Left lung (tissue), 4 donors: ENCODE measurements at regions not wholly inside any gene's neighbourhood (a gene's known extent, or its start where the extent isn't known, plus 50 kb on each side); places are given as distances from the start of the nearest gene placed in this dataset.
A peak's percentile ranks its signal among the peaks of the same experiment; 100 is the strongest.

Source experiments
- ATAC-seq: fragments of 200-7000 bp; cut with Tn5 transposase; one replicate; pipeline ENCODE4 v1.9.1; 2020; ENCODE audit warnings: moderate library complexity
- DNase-seq, 4 donors: peaks; one replicate each; pipeline ENCODE4 v3.0.0-alpha.2; 2013 to 2020
- H3K27ac ChIP-seq, 2 donors: fragments of 200-600 bp; sonication (generic) in 1 of 2; one replicate each; pipeline versions ENCODE4 v1.5.0 to v1.8.0; 2020 to 2021
- H3K27me3 ChIP-seq, 2 donors: fragments of 200-600 bp; sonication (generic) in 1 of 2; one replicate each; pipeline versions ENCODE4 v1.5.0 to v1.8.0; 2020 to 2021
- H3K36me3 ChIP-seq, 2 donors: fragments of 200-600 bp; sonication (generic) in 1 of 2; one replicate each; pipeline versions ENCODE4 v1.5.0 to v1.8.0; 2020 to 2021
- H3K4me1 ChIP-seq, 2 donors: fragments of 200-600 bp; one replicate each; pipeline ENCODE4 v1.8.0; 2021
- H3K4me3 ChIP-seq, 2 donors: fragments of 200-600 bp; sonication (generic) in 1 of 2; one replicate each; pipeline versions ENCODE4 v1.5.0 to v1.8.0; 2020 to 2021; ENCODE audit warnings: mild to moderate bottlenecking in 1 of 2
- H3K9me3 ChIP-seq, 2 donors: fragments of 200-600 bp; sonication (generic) in 1 of 2; one replicate each; pipeline versions ENCODE4 v1.5.0 to v1.8.0; 2020 to 2021
- CTCF ChIP-seq, 2 donors: fragments of 200-600 bp; sonication (generic) in 1 of 2; IDR thresholded peaks; one replicate each; pipeline versions ENCODE4 v1.5.0 to v1.8.0; 2021; ENCODE audit warnings: antibody characterized with exemption in 2 of 2
- intact Hi-C, 2 donors: fragments of 100-400 bp; cut with DNase I; formaldehyde crosslinking; loops; one replicate each; pipeline versions ENCODE4 v1.11.2 to v1.14.2; 2022
- donor health status: DM: no; HTN: yes; CAD: no.
- donor health status: DM: no; HTN: no; CAD: no.

GRCh38 chr5:2579126-2579525, 172.4 kb downstream of the IRX2 start:
- Histone ChIP-seq H3K27me3 (no peaks in the 10 kb centered on the region), H3K27ac (no peak overlapping the region), H3K4me1 (no peaks in the 10 kb centered on the region), H3K36me3 (no peaks in the 10 kb centered on the region), H3K4me3 (no peak overlapping the region), H3K9me3 (no peaks in the 10 kb centered on the region)
- intact Hi-C loops, result no loop called here
- no peak for DNase-seq
- peak; percentile 23 for ATAC-seq
- TF ChIP-seq CTCF (IDR thresholded peaks at IDR 0.05), result no peak

GRCh38 chr5:2577312-2578036, 174.0 kb downstream of the IRX2 start:
- Histone ChIP-seq H3K4me1 (no peaks in the 10 kb centered on the region), H3K4me3 (no peak overlapping the region), H3K27ac (no peak overlapping the region), H3K27me3 (no peaks in the 10 kb centered on the region), H3K36me3 (no peaks in the 10 kb centered on the region), H3K9me3 (no peaks in the 10 kb centered on the region)
- intact Hi-C loops, result no loop called here
- DNase-seq, result peak in 1 of 4 donors; percentile 57
- TF ChIP-seq CTCF (IDR thresholded peaks at IDR 0.05), result no peak
- ATAC-seq, result no peak

- no peak overlapping the region for H3K27ac ChIP-seq
- intact Hi-C loops, result no loop called here
- H3K9me3 ChIP-seq, result no peaks in the 10 kb centered on the region
- no peak for ATAC-seq
- DNase-seq, result peak in 1 of 4 donors; percentile 55
- H3K4me3 ChIP-seq, result no peak overlapping the region
- no peaks in the 10 kb centered on the region for H3K27me3 ChIP-seq
- no peaks in the 10 kb centered on the region for H3K36me3 ChIP-seq
- no peak for TF ChIP-seq CTCF (IDR thresholded peaks at IDR 0.05)
- H3K4me1 ChIP-seq, result no peaks in the 10 kb centered on the region
Observed at GRCh38 chr5:2576823-2577222, 174.7 kb downstream of the IRX2 start.

- Histone ChIP-seq H3K27ac (no peak overlapping the region), H3K27me3 (no peaks in the 10 kb centered on the region), H3K9me3 (no peaks in the 10 kb centered on the region), H3K4me3 (no peak overlapping the region), H3K4me1 (no peaks in the 10 kb centered on the region), H3K36me3 (no peaks in the 10 kb centered on the region)
- intact Hi-C loops, result no loop called here
- TF ChIP-seq CTCF (IDR thresholded peaks at IDR 0.05), result no peak
- no peak for DNase-seq
- ATAC-seq, result no peak
Observed at GRCh38 chr5:2575871-2576270, 175.6 kb downstream of the IRX2 start.

GRCh38 chr5:2575292-2575691, 176.2 kb downstream of the IRX2 start:
- no peak for DNase-seq
- no peaks in the 10 kb centered on the region for H3K9me3 ChIP-seq

More at GRCh38 chr5:2575292-2575691, 176.2 kb downstream of the IRX2 start:
- Histone ChIP-seq H3K36me3 (no peaks in the 10 kb centered on the region), H3K27ac (no peak overlapping the region), H3K4me3 (no peak overlapping the region), H3K27me3 (no peaks in the 10 kb centered on the region), H3K4me1 (no peaks in the 10 kb centered on the region)
- intact Hi-C loops, result no loop called here
- ATAC-seq, result no peak
- no peak for TF ChIP-seq CTCF (IDR thresholded peaks at IDR 0.05)
